ENCODE measurements at regions not wholly inside any gene's neighbourhood (a gene's known extent, or its start where the extent isn't known, plus 50 kb on each side); places are given as distances from the start of the nearest gene placed in this dataset.
"Not testable (repeated sequence)": the region's sequence is repeated elsewhere in the genome, so short reads cannot be mapped to it uniquely, and the experiment has no call there.

GRCh38 chr3:125918866-125919265, 50.1 kb upstream of the ROPN1B start:
- not testable (repeated sequence) for H3K4me3 ChIP-seq (replicated peaks; ENCODE audit: low read depth, low read length); DNase-seq (ENCODE audit: low read depth)

Data from fibroblast of pulmonary artery (primary cell).